ENCODE measurements at regions not wholly inside any gene's neighbourhood (a gene's known extent, or its start where the extent isn't known, plus 50 kb on each side); places are given as distances from the start of the nearest gene placed in this dataset.

GRCh38 chr12:115430636-115431035 lies 746.7 kb upstream of the TBX3 start:
- TF ChIP-seq CTCF (conservative IDR thresholded peaks at IDR 0.05 in 1 of 2, IDR thresholded peaks at IDR 0.05 in 1 of 2; ENCODE audit: low read depth in 1 of 2, low read length in 2 of 2), result no peak
- no peak for TF ChIP-seq EZH2 (IDR thresholded peaks at IDR 0.05; ENCODE audit: low read length, missing control alignments)

Measured in fibroblast of lung (primary cell).